NCI-H128 (cell line): ENCODE measurements at regions not wholly inside any gene's neighbourhood (a gene's known extent, or its start where the extent isn't known, plus 50 kb on each side); places are given as distances from the start of the nearest gene placed in this dataset.

ENCODE experiments used
- DNase-seq: peaks from one replicate; lab custom pipeline; 2025; ENCODE audit not compliant: unreplicated experiment; lab: John Stamatoyannopoulos, UW

GRCh38 chr2:163459986-163460385 lies 275.8 kb downstream of the FIGN start:
- no peak for DNase-seq

- no peak for DNase-seq
Observed at GRCh38 chr2:163456953-163457743, 278.7 kb downstream of the FIGN start.

- DNase-seq = no peak
Observed at GRCh38 chr2:163455815-163456214, 280.0 kb downstream of the FIGN start.

- no peak for DNase-seq
Observed at GRCh38 chr2:163453920-163454319, 281.9 kb downstream of the FIGN start.

GRCh38 chr2:163441603-163442002 lies 294.2 kb downstream of the FIGN start:
- no peak for DNase-seq

- DNase-seq = no peak
Observed at GRCh38 chr2:163436963-163437362, 298.8 kb downstream of the FIGN start.

GRCh38 chr2:163428187-163428586 lies 307.6 kb downstream of the FIGN start:
- DNase-seq = no peak

- no peak for DNase-seq
Observed at GRCh38 chr2:163420604-163421003, 315.2 kb downstream of the FIGN start.

- DNase-seq = no peak
Observed at GRCh38 chr2:163419000-163419830, 316.6 kb downstream of the FIGN start.

GRCh38 chr2:163417596-163418337 lies 318.0 kb downstream of the FIGN start:
- no peak for DNase-seq

- DNase-seq = no peak
Observed at GRCh38 chr2:163414121-163414520, 321.7 kb downstream of the FIGN start.

GRCh38 chr2:163407296-163407695 lies 328.5 kb downstream of the FIGN start:
- no peak for DNase-seq

- DNase-seq = no peak
Observed at GRCh38 chr2:163405298-163405697, 330.5 kb downstream of the FIGN start.

- no peak for DNase-seq
Observed at GRCh38 chr2:163401481-163401880, 334.3 kb downstream of the FIGN start.

- no peak for DNase-seq
Observed at GRCh38 chr2:163397451-163397850, 338.4 kb downstream of the FIGN start.

- DNase-seq = no peak
Observed at GRCh38 chr2:163395602-163396001, 340.2 kb downstream of the FIGN start.

GRCh38 chr2:163389838-163390237 lies 346.0 kb downstream of the FIGN start:
- no peak for DNase-seq

- no peak for DNase-seq
Observed at GRCh38 chr2:163375472-163375871, 360.3 kb downstream of the FIGN start.

GRCh38 chr2:163375070-163375469 lies 360.7 kb downstream of the FIGN start:
- DNase-seq = no peak

GRCh38 chr2:163374282-163374681 lies 361.5 kb downstream of the FIGN start:
- no peak for DNase-seq

GRCh38 chr2:163373496-163373895 lies 362.3 kb downstream of the FIGN start:
- DNase-seq = no peak
